ENCODE measurements at regions not wholly inside any gene's neighbourhood (a gene's known extent, or its start where the extent isn't known, plus 50 kb on each side); places are given as distances from the start of the nearest gene placed in this dataset.

DNA sequence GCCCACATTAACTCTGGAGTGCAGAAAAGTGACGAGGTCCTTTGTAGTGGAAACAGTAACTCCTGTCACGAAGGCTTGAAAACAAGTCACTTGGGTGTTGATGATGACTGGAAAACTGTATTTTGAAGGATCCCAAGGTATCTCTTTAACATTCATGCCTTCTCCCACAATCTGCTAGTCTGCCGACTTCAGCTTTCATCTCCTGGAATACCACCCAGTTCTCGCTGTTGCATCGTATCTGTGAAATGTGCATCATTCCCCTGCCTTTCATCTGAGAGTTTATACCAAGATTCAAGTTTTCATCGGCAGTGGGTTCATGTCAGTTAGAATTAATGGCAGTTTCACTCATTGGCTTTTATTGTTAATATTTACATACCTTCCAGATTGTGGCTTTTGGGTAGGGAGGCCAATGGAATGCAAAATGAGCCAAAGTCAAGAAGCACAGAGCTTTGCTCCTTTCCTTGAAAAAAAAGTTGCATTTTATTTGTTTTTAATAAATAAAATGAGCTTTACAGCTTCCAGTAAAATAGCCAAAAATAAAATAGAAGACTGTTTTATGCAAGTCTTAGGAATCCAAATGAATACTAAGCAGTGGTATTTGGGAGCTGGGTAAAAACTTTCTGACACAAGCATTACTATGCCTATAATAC is 575.2 kb upstream of the WWC1 start:
- H3K27me3 ChIP-seq (ENCODE audit: control insufficient read depth, extremely low read depth, insufficient read depth, low read length) = no peaks in the 10 kb centered on the region
- FAIRE-seq (no peak), DNase-seq (ENCODE audit: low read depth, low spot score) (no peak)
- H3K9ac ChIP-seq (ENCODE audit: control insufficient read depth, extremely low read depth, insufficient read depth, low read length) = no peak overlapping the region
- dilution Hi-C loops (cut with MboI; ENCODE audit: extremely low pct_ligation_motif_present, low sequenced_read_pairs) = no loop called here
- H2AFZ ChIP-seq (ENCODE audit: control insufficient read depth, low read length) = no peak overlapping the region
- H3K9me1 ChIP-seq (ENCODE audit: control insufficient read depth, extremely low read depth, insufficient read depth, low read length) = no peaks in the 10 kb centered on the region
- no peak for TF ChIP-seq EZH2 (IDR thresholded peaks at IDR 0.05; ENCODE audit: low read length)
- TF ChIP-seq, protein P1, sequence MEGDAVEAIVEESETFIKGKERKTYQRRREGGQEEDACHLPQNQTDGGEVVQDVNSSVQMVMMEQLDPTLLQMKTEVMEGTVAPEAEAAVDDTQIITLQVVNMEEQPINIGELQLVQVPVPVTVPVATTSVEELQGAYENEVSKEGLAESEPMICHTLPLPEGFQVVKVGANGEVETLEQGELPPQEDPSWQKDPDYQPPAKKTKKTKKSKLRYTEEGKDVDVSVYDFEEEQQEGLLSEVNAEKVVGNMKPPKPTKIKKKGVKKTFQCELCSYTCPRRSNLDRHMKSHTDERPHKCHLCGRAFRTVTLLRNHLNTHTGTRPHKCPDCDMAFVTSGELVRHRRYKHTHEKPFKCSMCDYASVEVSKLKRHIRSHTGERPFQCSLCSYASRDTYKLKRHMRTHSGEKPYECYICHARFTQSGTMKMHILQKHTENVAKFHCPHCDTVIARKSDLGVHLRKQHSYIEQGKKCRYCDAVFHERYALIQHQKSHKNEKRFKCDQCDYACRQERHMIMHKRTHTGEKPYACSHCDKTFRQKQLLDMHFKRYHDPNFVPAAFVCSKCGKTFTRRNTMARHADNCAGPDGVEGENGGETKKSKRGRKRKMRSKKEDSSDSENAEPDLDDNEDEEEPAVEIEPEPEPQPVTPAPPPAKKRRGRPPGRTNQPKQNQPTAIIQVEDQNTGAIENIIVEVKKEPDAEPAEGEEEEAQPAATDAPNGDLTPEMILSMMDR (optimal IDR thresholded peaks at IDR 0.05 in 1 of 3, IDR thresholded peaks at IDR 0.05 in 1 of 3, conservative IDR thresholded peaks at IDR 0.05 in 1 of 3; ENCODE audit: extremely low read depth in 1 of 3, insufficient read depth in 2 of 3, low read length in 3 of 3) = no peak
- no peaks in the 10 kb centered on the region for H4K20me1 ChIP-seq (ENCODE audit: control insufficient read depth, extremely low read depth, insufficient read depth, low read length)
- no peak overlapping the region for H3K4me3 ChIP-seq (ENCODE audit: control insufficient read depth in 2 of 3, extremely low read depth in 1 of 3, insufficient read depth in 2 of 3, low read depth in 1 of 3, low read length in 3 of 3)
- no peak overlapping the region for H3K4me2 ChIP-seq (ENCODE audit: control insufficient read depth, extremely low read depth, insufficient read depth, low read depth, low read length)
- H3K79me2 ChIP-seq (ENCODE audit: control insufficient read depth, insufficient read depth, low read length) = no peaks in the 10 kb centered on the region
- H3K9me3 ChIP-seq (ENCODE audit: control insufficient read depth, low read depth, low read length) = no peaks in the 10 kb centered on the region
- no peaks in the 10 kb centered on the region for H3K36me3 ChIP-seq (ENCODE audit: control insufficient read depth in 2 of 2, extremely low read depth in 1 of 2, insufficient read depth in 2 of 2, low read length in 2 of 2)
- peaks cover 3% of the 10 kb centered on the region for H3K4me1 ChIP-seq (ENCODE audit: control insufficient read depth, extremely low read depth, insufficient read depth, low read length)
- no peak overlapping the region for H3K27ac ChIP-seq (ENCODE audit: control insufficient read depth, insufficient read depth, low read length)

DNA sequence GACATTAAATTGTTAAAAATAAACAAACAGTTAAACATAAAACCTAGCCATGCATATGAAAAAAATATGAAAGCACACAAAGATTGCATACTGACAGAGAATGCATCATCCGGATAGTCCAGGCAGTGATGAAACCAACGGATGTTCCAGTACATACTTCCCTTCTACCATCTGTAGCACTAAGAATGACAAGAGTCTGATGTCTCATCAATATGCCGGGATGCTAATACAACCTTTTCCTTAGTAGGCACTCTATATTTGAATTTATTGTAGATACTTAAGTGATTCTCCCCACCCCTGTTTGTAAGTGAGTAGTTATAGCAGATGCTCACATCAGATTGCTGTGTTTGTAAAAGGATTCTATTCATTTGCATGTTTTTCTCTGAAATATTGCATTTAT is 571.2 kb upstream of the WWC1 start:
- no peaks in the 10 kb centered on the region for H4K20me1 ChIP-seq (ENCODE audit: control insufficient read depth, extremely low read depth, insufficient read depth, low read length)

More for the DNA sequence above, 571.2 kb upstream of the WWC1 start:
- Histone ChIP-seq H3K9me3 (ENCODE audit: control insufficient read depth, low read depth, low read length) (no peaks in the 10 kb centered on the region), H3K36me3 (ENCODE audit: control insufficient read depth in 2 of 2, extremely low read depth in 1 of 2, insufficient read depth in 2 of 2, low read length in 2 of 2) (no peaks in the 10 kb centered on the region), H3K4me2 (ENCODE audit: control insufficient read depth, extremely low read depth, insufficient read depth, low read depth, low read length) (no peak overlapping the region), H2AFZ (ENCODE audit: control insufficient read depth, low read length) (no peak overlapping the region), H3K27ac (ENCODE audit: control insufficient read depth, insufficient read depth, low read length) (no peak overlapping the region), H3K4me3 (ENCODE audit: control insufficient read depth in 2 of 3, extremely low read depth in 1 of 3, insufficient read depth in 2 of 3, low read depth in 1 of 3, low read length in 3 of 3) (no peak overlapping the region), H3K27me3 (ENCODE audit: control insufficient read depth, extremely low read depth, insufficient read depth, low read length) (no peaks in the 10 kb centered on the region), H3K79me2 (ENCODE audit: control insufficient read depth, insufficient read depth, low read length) (no peaks in the 10 kb centered on the region), H3K9me1 (ENCODE audit: control insufficient read depth, extremely low read depth, insufficient read depth, low read length) (no peaks in the 10 kb centered on the region), H3K9ac (ENCODE audit: control insufficient read depth, extremely low read depth, insufficient read depth, low read length) (no peak overlapping the region), H3K4me1 (ENCODE audit: control insufficient read depth, extremely low read depth, insufficient read depth, low read length) (peaks cover 18% of the 10 kb centered on the region)
- TF ChIP-seq, protein P1 (optimal IDR thresholded peaks at IDR 0.05 in 1 of 3, IDR thresholded peaks at IDR 0.05 in 1 of 3, conservative IDR thresholded peaks at IDR 0.05 in 1 of 3; ENCODE audit: extremely low read depth in 1 of 3, insufficient read depth in 2 of 3, low read length in 3 of 3) = no peak
- no peak for TF ChIP-seq EZH2 (IDR thresholded peaks at IDR 0.05; ENCODE audit: low read length)
- no peak for DNase-seq (ENCODE audit: low read depth, low spot score)
- no peak for FAIRE-seq
- dilution Hi-C loops (cut with MboI; ENCODE audit: extremely low pct_ligation_motif_present, low sequenced_read_pairs) = no loop called here

Measured in keratinocyte (primary cell).